B cell (primary cell): ENCODE measurements at regions not wholly inside any gene's neighbourhood (a gene's known extent, or its start where the extent isn't known, plus 50 kb on each side); places are given as distances from the start of the nearest gene placed in this dataset.

ENCODE experiments used
- ATAC-seq: fragments of 200-7000 bp; cut with Tn5 transposase; one replicate; pipeline ENCODE4 v1.10.0; 2021; ENCODE audit warnings: low read depth, mild to moderate bottlenecking, moderate number of reproducible peaks, moderate library complexity
- CTCF ChIA-PET: fragments of 350-600 bp; sonication (Branson Sonifier 250); formaldehyde crosslinking; loops from one replicate; lab custom pipeline; 2021; ENCODE audit warnings: antibody characterized with exemption, inconsistent platforms; lab: Charles Lee
- POLR2A ChIA-PET: fragments of 350-600 bp; sonication (Branson Sonifier 250); formaldehyde crosslinking; loops from one replicate; lab custom pipeline; 2021; ENCODE audit warnings: antibody characterized with exemption; lab: Charles Lee
- DNase-seq: peaks from one replicate; pipeline ENCODE4 v3.0.0; 2013
- H2AFZ ChIP-seq: 2 replicates; pipeline ENCODE4 v1.6.1; 2012; ENCODE audit warnings: mild to moderate bottlenecking, low read depth, low read length; ENCODE audit not compliant: insufficient read depth, poor library complexity, severe bottlenecking
- H3K27ac ChIP-seq, 2 donors: 1 replicate in 1 of 2; 2 replicates in 1 of 2; pipeline ENCODE4 v1.5.1; 2012 to 2013; ENCODE audit warnings: low read length in 2 of 2, mild to moderate bottlenecking in 2 of 2, moderate library complexity in 1 of 2
- H3K27me3 ChIP-seq, 4 experiments: fragments of 200-600 bp in 1 of 4; sonication (generic) in 1 of 4; replicated peaks in 1 of 4; 1 replicate in 2 of 4; 2 replicates in 2 of 4; pipeline versions ENCODE4 v1.6.1 to v1.7.0; 2013 to 2016; ENCODE audit warnings: low read length in 3 of 4, mild to moderate bottlenecking in 2 of 4, mixed read lengths in 1 of 4, moderate library complexity in 1 of 4; ENCODE audit not compliant: insufficient read depth in 4 of 4, control insufficient read depth in 3 of 4; ENCODE audit errors: control extremely low read depth in 1 of 4
- H3K36me3 ChIP-seq, 2 experiments: replicated peaks in 1 of 2; 1 replicate in 1 of 2; 2 replicates in 1 of 2; pipeline versions ENCODE4 v1.6.1 to v1.7.1; 2013; ENCODE audit warnings: low read length in 1 of 2; ENCODE audit not compliant: insufficient read depth in 2 of 2, control insufficient read depth in 1 of 2; ENCODE audit errors: control extremely low read depth in 1 of 2, extremely low read depth in 1 of 2
- H3K4me1 ChIP-seq, 2 donors: fragments of 200-600 bp in 1 of 2; sonication (generic) in 1 of 2; 1 replicate in 1 of 2; 2 replicates in 1 of 2; pipeline versions ENCODE4 v1.5.1 to v1.6.1; 2013 to 2017; ENCODE audit warnings: low read length in 2 of 2; ENCODE audit not compliant: control insufficient read depth in 2 of 2, insufficient read depth in 2 of 2
- H3K4me2 ChIP-seq: replicated peaks from 2 replicates; pipeline ENCODE3; 2012; ENCODE audit warnings: mild to moderate bottlenecking, low read depth, low read length; ENCODE audit not compliant: poor library complexity, severe bottlenecking
- H3K4me3 ChIP-seq, 5 experiments: fragments of 200-600 bp in 1 of 5; sonication (generic) in 1 of 5; 1 replicate in 3 of 5; 2 replicates in 2 of 5; pipeline versions ENCODE4 v1.5.1 to v1.7.0; 2011 to 2016; ENCODE audit warnings: low read length in 4 of 5, mild to moderate bottlenecking in 4 of 5, low read depth in 2 of 5, control low read depth in 1 of 5, moderate library complexity in 1 of 5; ENCODE audit not compliant: insufficient read depth in 1 of 5; ENCODE audit errors: control extremely low read depth in 1 of 5, extremely low read depth in 1 of 5
- H3K79me2 ChIP-seq: fragments of 200-600 bp; sonication (generic); one replicate; pipeline ENCODE4 v1.6.0; 2016; ENCODE audit warnings: low read length; ENCODE audit not compliant: control insufficient read depth, insufficient read depth
- H3K9ac ChIP-seq: fragments of 200-600 bp; sonication (generic); 2 replicates; pipeline ENCODE4 v1.6.1; 2017; ENCODE audit warnings: mild to moderate bottlenecking, low read length, moderate library complexity
- H3K9me3 ChIP-seq, 3 donors: one replicate each; pipeline versions ENCODE4 v1.6.1 to v1.7.1; 2013; ENCODE audit warnings: low read length in 2 of 3; ENCODE audit not compliant: control insufficient read depth in 2 of 3, insufficient read depth in 1 of 3; ENCODE audit errors: control extremely low read depth in 1 of 3
- H4K20me1 ChIP-seq: 2 replicates; pipeline ENCODE4 v1.6.0; 2012; ENCODE audit warnings: mild to moderate bottlenecking, low read length; ENCODE audit not compliant: insufficient read depth, control insufficient read depth, poor library complexity, severe bottlenecking
- H3K27ac Mint-ChIP-seq: one replicate; pipeline ENCODE4 v1.8.0; 2021; ENCODE audit warnings: mixed read lengths
- H3K27me3 Mint-ChIP-seq: one replicate; pipeline ENCODE4 v1.8.0; 2021; ENCODE audit warnings: mixed read lengths
- H3K4me1 Mint-ChIP-seq: one replicate; pipeline ENCODE4 v1.8.0; 2021; ENCODE audit warnings: mixed read lengths
- H3K4me3 Mint-ChIP-seq: one replicate; pipeline ENCODE4 v1.8.0; 2021; ENCODE audit warnings: mixed read lengths
- H3K9me3 Mint-ChIP-seq: one replicate; pipeline ENCODE4 v1.8.0; 2022; ENCODE audit warnings: mixed read lengths; ENCODE audit not compliant: insufficient read depth
- CTCF ChIP-seq: fragments of 200-600 bp; IDR thresholded peaks from one replicate; pipeline ENCODE4 v1.8.0; 2022; ENCODE audit warnings: antibody characterized with exemption, mild to moderate bottlenecking
- EZH2 ChIP-seq: IDR thresholded peaks from 2 replicates; pipeline ENCODE4 v1.6.1; 2012; ENCODE audit warnings: borderline replicate concordance, low read depth, mild to moderate bottlenecking, moderate library complexity, low read length; ENCODE audit not compliant: insufficient read depth, poor library complexity, severe bottlenecking
- WGBS: methylation state at CpG from one replicate; pipeline ENCODE4 v1.1.5; 2013; ENCODE audit warnings: missing lambda C conversion rate; ENCODE audit not compliant: insufficient coverage; 5-methylcytosine and 5-hydroxymethylcytosine counted together
- intact Hi-C: fragments of 100-400 bp; cut with micrococcal nuclease; formaldehyde crosslinking; loops from one replicate; pipeline ENCODE4 v1.10.0; 2022

- H2AFZ ChIP-seq, result peak overlapping the region; percentile 67
- intact Hi-C loops, result loop anchor here (5.0 to 10.0 kb wide), 4 partner anchors 194 to 1974 kb away; partner anchors contain the start of genes AMER1, LAS1L and SPIN4
- DNase-seq (peak; percentile 63), ATAC-seq (peak; percentile 68)
- peak overlapping the region; percentile 99 for H3K4me3 Mint-ChIP-seq
- H3K36me3 ChIP-seq, result no peaks in the 10 kb centered on the region
- H3K4me1 Mint-ChIP-seq, result peaks cover 29% of the 10 kb centered on the region
- H3K4me3 ChIP-seq, result peak overlapping the region; percentile 62 to 77 (median 63)
- no peaks in the 10 kb centered on the region for H3K9me3 ChIP-seq
- H3K79me2 ChIP-seq, result peaks cover 4% of the 10 kb centered on the region
- H3K4me1 ChIP-seq, result peaks cover 6 to 8% of the 10 kb centered on the region in 2 donors
- H3K27ac Mint-ChIP-seq, result peak overlapping the region; percentile 91
- H4K20me1 ChIP-seq, result no peaks in the 10 kb centered on the region
- peaks cover 0 to under 1% (median 0%) of the 10 kb centered on the region in 4 experiments for H3K27me3 ChIP-seq
- no peak for TF ChIP-seq CTCF
- TF ChIP-seq EZH2, result no peak
- WGBS, result 0% methylated on average over 9 of the region's 20 CpGs
- ChIA-PET POLR2A (no interaction called here), CTCF (no interaction called here)
- peak overlapping the region; percentile 79 for H3K9ac ChIP-seq
- H3K4me2 ChIP-seq, result peak overlapping the region; percentile 67
- H3K9me3 Mint-ChIP-seq, result no peaks in the 10 kb centered on the region
- H3K27me3 Mint-ChIP-seq, result no peaks in the 10 kb centered on the region
- peak overlapping the region; percentile 38 to 75 for H3K27ac ChIP-seq
Measured at GRCh38 chrX:63560601-63561218, 209.6 kb upstream of the SPIN4 start.

GRCh38 chrX:63551856-63552255 lies 200.7 kb upstream of the SPIN4 start:
- Mint-ChIP-seq H3K27ac (no peak overlapping the region), H3K4me1 (peaks cover 2% of the 10 kb centered on the region), H3K27me3 (no peaks in the 10 kb centered on the region), H3K4me3 (no peak overlapping the region), H3K9me3 (peaks cover 2% of the 10 kb centered on the region)
- no peak for DNase-seq
- Histone ChIP-seq H4K20me1 (no peaks in the 10 kb centered on the region), H3K9ac (no peak overlapping the region), H3K27ac (no peak overlapping the region), H3K4me2 (no peak overlapping the region), H3K4me3 (no peak overlapping the region), H3K36me3 (no peaks in the 10 kb centered on the region), H2AFZ (no peak overlapping the region), H3K27me3 (no peaks in the 10 kb centered on the region), H3K4me1 (no peaks in the 10 kb centered on the region), H3K9me3 (peaks cover 0 to 5% (median 0%) of the 10 kb centered on the region in 3 donors), H3K79me2 (no peaks in the 10 kb centered on the region)
- intact Hi-C loops, result no loop called here
- TF ChIP-seq CTCF (no peak), EZH2 (no peak)
- ATAC-seq, result no peak
- POLR2A ChIA-PET, result no interaction called here
- no CpG with 5 or more reads among the region's 3 CpGs for WGBS
- CTCF ChIA-PET, result no interaction called here
